ENCODE measurements at regions not wholly inside any gene's neighbourhood (a gene's known extent, or its start where the extent isn't known, plus 50 kb on each side); places are given as distances from the start of the nearest gene placed in this dataset.

DNA sequence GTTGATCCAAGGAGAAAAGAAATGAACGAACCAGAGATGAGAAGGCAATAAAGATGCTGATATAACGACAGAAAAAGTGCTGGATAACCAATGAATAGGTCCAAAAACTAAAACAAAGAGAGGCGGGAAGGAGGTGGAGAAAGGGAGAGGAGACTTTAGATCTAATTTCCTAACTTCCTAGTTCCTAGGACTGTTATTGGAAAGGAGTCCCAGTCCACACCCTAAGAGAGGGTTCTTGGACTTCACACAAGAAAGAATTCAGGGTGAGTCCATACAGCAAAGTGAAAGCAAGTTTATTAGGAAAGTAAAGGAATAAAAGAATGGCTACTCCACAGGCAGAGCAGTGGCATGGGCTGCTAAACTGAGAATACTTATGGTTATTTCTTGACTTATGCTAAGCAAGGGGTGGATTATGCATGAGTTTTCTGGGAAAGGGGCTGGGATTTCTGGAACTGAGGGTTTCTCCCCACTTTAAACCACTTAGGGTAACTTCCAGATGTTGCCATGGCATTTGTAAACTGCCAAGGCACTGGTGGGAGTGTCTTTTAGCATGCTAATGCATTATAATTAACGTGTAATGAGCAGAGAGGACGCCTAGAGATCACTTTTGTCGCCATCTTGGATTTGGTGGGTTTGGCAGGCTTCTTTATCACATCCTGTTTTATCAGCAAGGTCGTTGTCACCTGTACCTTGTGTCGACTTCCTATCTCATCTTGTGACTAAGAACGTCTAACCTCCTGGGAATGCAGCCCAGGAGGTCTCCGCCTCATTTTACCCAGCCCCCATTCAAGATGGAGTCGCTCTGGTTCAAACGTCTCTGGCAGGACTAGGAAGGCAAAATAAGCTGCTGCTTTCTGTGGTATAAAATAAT lies 60.9 kb upstream of the RBM24 start:
- POLR2A ChIA-PET (ENCODE audit: unreplicated experiment), result interaction anchor here (0.6 kb wide), 1 partner anchor 31 kb away, joined by 8 read pairs; no protein-coding TSS in a partner anchor
- Histone ChIP-seq H3K14ac (replicated peaks; ENCODE audit: low read depth, low read length) (no peak overlapping the region), H3K36me3 (ENCODE audit: control insufficient read depth, insufficient read depth, low read length) (no peaks in the 10 kb centered on the region), H3K9me1 (ENCODE audit: insufficient read depth, low read length) (no peaks in the 10 kb centered on the region), H4K5ac (ENCODE audit: low read depth, low read length) (no peak overlapping the region), H3K9ac (ENCODE audit: low read depth, low read length) (no peak overlapping the region), H3K9me3 (ENCODE audit: control insufficient read depth, insufficient read depth, low read length) (peaks cover 2% of the 10 kb centered on the region; the same call in 1 of the 2 replicates), H3K27me3 (ENCODE audit: control insufficient read depth, insufficient read depth, low read length) (no peaks in the 10 kb centered on the region; the same call in none of the 2 replicates), H4K91ac (ENCODE audit: insufficient read depth, low read depth, low read length) (no peak overlapping the region), H2BK120ac (ENCODE audit: low read depth, low read length) (no peak overlapping the region), H2BK20ac (ENCODE audit: low read depth, low read length) (no peak overlapping the region), H4K20me1 (ENCODE audit: insufficient read depth, low read length) (no peaks in the 10 kb centered on the region), H3K4me1 (ENCODE audit: control insufficient read depth, insufficient read depth, low read length) (no peaks in the 10 kb centered on the region), H3K4ac (ENCODE audit: low read depth, low read length) (no peak overlapping the region), H3K27ac (ENCODE audit: insufficient read depth, low read length) (no peak overlapping the region), H2BK15ac (ENCODE audit: low read depth, low read length) (no peak overlapping the region), H2AK9ac (replicated peaks; ENCODE audit: low read depth, low read length, poor library complexity) (no peak overlapping the region), H3K56ac (ENCODE audit: extremely low read depth, insufficient read depth, low read length) (no peak overlapping the region), H2AFZ (replicated peaks; ENCODE audit: low read length, poor library complexity) (no peak overlapping the region), H3K18ac (ENCODE audit: low read depth, low read length) (no peak overlapping the region), H3K79me1 (ENCODE audit: low read depth in 1 of 2, low read length in 2 of 2) (no peaks in the 10 kb centered on the region), H3K4me2 (ENCODE audit: low read depth, low read length) (no peak overlapping the region), H3K4me3 (ENCODE audit: insufficient read depth, low read depth, low read length) (no peak overlapping the region), H4K8ac (ENCODE audit: low read depth in 2 of 2, low read length in 2 of 2) (no peak overlapping the region), H3K23ac (ENCODE audit: low read depth, low read length) (no peak overlapping the region), H2BK5ac (ENCODE audit: low read depth, low read length, poor library complexity, severe bottlenecking) (no peak overlapping the region), H2AK5ac (ENCODE audit: low read depth, low read length) (no peak overlapping the region)
- TF ChIP-seq, protein P1, sequence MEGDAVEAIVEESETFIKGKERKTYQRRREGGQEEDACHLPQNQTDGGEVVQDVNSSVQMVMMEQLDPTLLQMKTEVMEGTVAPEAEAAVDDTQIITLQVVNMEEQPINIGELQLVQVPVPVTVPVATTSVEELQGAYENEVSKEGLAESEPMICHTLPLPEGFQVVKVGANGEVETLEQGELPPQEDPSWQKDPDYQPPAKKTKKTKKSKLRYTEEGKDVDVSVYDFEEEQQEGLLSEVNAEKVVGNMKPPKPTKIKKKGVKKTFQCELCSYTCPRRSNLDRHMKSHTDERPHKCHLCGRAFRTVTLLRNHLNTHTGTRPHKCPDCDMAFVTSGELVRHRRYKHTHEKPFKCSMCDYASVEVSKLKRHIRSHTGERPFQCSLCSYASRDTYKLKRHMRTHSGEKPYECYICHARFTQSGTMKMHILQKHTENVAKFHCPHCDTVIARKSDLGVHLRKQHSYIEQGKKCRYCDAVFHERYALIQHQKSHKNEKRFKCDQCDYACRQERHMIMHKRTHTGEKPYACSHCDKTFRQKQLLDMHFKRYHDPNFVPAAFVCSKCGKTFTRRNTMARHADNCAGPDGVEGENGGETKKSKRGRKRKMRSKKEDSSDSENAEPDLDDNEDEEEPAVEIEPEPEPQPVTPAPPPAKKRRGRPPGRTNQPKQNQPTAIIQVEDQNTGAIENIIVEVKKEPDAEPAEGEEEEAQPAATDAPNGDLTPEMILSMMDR (conservative IDR thresholded peaks at IDR 0.05; ENCODE audit: low read depth, low read length), result no peak
- TF ChIP-seq FOS (IDR thresholded peaks at IDR 0.05; ENCODE audit: low read depth, low read length) (no peak), NFE2L2 (IDR thresholded peaks at IDR 0.05; ENCODE audit: low read depth, low read length) (no peak), USF2 (IDR thresholded peaks at IDR 0.05; ENCODE audit: low read depth, low read length) (no peak), MXI1 (IDR thresholded peaks at IDR 0.05; ENCODE audit: borderline replicate concordance, low read depth, low read length) (no peak)
- in situ Hi-C loops (cut with MboI; ENCODE audit: low sequenced_read_pairs) (no loop called here), dilution Hi-C loops (cut with HindIII; ENCODE audit: low sequenced_read_pairs, unreplicated experiment) (no loop called here), intact Hi-C loops (cut with micrococcal nuclease) (no loop called here)
- DNase-seq, result no peak
- WGBS, 2 experiments (ENCODE audit: extremely low coverage in 2 of 2, insufficient read length in 1 of 2), result no CpG with 5 or more reads among the region's 12 CpGs
- ATAC-seq (ENCODE audit: low read depth), result no peak
- CTCF ChIA-PET, result no interaction called here
- BruUV-seq (replicated peaks), result no TSS peak
